ENCODE measurements at regions not wholly inside any gene's neighbourhood (a gene's known extent, or its start where the extent isn't known, plus 50 kb on each side); places are given as distances from the start of the nearest gene placed in this dataset.
"Not testable (repeated sequence)": the region's sequence is repeated elsewhere in the genome, so short reads cannot be mapped to it uniquely, and the experiment has no call there.

DNA sequence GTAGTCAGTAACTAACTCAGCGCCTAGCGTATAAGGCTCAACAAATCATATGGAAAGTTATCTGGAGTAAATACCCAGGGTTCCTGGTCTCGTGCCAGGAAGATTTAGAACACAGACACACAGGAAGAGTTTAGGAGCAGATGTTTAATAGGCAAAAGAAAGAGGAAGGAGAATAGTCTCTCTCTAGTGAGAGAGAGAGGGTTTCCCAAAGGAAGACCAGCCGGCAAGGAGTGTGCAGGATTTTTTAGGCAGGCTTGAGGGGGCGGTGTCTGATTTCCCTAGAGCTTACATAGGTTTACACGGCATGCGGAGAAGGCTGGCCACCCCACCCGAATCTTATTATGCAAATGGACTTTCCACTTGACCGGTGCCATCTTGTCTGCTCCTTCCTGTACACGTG lies 284.0 kb upstream of the FRG1 start:
- DNase-seq: no peak

DNA sequence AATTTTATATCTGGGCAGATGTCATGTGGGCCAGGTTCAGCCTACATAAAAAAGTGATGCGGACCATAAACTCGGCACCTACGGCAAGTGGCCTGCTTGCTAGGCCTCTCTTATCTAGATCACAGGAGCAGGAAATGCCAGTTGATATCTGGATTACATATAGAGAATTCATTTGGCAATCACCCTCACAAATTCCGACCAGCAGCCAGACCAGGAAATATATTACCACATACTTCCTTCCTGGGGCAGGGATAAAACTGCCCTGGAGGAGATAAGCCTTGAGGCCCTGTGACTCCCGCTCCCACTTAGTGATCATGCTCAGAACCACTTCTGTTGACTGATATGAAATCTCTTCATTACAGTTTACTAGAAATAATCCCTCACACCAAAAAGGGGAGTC lies 282.4 kb upstream of the FRG1 start:
- not testable (repeated sequence) for DNase-seq

DNA sequence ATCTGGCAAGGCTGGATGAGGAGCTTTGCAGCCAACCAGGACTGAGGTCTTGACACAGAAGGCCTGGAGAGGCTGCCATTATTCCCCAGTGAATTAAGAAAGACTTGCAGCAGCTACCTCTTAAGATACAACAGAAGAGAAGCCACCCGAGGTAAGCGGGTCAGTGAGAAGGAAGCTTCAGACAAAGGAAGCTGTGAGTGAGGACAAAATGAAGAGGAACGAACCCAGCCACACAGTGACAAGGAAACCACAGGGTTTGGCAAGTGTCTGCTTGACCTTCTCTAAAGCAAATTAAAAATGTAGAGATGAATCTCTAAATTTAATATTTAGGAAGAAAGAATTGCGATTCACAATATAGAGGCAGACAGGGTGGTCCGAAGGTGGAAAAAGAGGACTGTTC lies 281.8 kb upstream of the FRG1 start:
- DNase-seq: not testable (repeated sequence)

DNA sequence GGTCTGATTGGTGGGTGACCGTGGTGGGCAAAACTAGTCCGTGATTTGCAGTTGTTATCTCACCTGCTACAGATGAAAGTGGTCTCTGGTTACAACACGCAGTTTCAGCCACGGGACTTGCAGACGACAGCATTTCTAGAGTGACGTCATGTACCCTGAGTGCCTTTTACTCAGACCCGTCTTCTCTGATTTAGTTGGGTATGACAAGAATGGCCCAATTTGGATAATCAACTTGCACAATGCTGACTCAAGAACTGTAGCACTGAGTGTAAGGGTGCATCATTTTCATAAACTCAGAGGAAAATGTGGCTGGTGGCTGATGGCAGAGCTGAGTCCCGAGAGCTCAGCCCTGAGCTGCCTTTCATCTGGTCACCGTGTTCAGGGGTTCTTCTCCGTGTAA lies 281.4 kb upstream of the FRG1 start:
- DNase-seq: no peak

DNA sequence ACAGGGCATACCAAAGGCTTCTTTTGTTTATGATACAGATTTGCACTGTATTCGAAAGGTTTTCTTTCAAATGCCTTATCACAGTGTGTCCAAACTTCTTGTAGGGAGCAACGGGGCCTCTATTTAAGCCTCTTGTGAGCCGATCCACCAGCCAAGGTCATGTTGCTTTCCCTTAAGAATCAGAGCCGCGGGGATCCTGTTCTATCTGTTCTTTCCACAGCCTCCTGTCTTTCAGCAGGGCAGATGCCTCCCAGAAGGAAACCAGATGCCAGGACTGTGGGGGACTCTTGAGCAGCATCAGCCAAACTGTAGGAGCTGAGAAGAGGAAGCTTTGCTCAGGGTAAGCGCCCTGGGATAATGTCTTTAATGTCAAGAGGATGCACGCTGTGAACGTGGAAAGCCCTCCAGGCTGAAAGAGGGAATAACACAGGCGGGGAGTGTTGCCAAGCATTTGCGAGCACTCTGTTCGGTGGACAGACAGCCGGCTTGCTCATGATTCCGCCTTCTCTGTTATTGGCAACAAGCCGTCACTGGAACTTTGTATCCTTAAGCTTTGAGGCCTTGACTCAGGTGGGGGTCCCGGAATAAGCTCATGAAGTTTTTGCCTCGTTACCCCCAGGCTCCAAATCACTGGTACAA lies 279.8 kb upstream of the FRG1 start:
- DNase-seq: no peak

DNA sequence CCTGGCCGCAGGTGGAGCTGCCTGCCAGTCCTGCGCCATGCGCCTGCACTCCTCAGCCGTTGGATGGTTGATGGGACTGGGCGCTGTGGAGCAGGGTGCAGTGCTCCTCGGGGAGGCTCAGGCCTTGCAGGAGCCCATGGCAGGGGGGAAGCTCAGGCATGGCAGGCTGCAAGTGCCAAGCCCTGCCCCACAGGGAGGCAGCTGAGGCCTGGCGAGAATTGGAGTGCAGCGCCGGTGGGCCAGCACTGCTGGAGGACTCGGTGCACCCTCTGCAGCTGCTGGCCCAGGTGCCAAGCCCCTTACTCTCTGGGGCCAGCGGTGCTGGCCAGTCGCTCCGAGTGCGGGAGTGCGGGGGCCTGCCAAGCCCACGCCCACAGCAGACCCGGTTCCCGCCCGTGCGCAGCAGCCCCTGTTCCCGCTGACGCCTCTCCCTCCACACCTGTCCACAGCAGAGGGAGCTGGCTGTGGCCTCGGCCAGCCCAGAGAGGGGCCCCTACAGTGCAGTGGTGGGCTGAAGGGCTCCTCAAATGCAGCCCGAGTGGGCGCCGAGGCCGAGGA lies 275.9 kb upstream of the FRG1 start:
- no peak for DNase-seq

DNA sequence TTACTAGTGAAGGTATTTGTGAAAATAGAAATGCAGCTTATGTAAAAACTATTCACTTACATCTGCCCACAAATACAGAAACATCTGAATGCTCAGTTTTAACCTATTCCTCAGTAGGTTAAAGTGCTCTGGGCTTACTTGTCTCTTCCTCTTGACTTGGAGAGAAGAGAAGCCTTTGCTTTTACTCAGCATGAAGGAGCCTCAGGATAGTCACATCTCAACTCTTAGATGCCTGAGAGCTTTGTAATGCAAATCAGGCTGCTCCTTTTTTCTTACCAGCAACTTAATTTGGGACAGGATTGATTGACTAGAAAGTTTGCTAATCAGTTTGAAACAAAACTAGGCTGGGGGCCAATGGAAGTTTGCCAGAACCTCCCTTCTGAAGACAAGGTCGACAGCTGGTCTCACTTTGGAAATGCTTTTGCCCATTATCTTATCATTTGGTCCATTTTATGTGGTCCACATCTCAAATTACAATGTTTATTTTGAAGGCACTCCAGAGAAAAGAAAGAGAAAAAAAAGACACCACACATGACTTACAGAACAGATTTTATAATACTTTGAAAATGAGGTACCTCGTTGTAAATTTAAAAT lies 274.9 kb upstream of the FRG1 start:
- DNase-seq: not testable (repeated sequence)

DNA sequence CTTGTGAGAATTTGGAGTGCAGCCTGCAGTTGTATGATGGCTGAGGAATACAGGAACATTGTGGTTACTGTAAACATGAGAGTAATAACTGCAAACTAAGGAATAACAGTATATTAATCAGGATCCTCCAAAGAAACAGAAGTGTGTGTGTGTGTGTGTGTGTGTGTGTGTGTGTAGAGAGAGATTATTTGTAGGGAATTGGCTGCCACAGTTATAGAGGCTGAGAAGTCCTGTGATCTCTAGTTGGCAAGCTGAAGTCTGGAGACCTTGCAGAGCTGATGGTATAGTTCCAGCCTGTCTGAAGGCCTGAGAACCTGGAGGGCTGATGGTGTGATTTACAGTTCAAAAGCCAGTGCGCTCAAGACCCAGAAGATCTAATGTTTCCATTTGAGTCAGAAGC lies 273.3 kb upstream of the FRG1 start:
- DNase-seq: not testable (repeated sequence)

DNA sequence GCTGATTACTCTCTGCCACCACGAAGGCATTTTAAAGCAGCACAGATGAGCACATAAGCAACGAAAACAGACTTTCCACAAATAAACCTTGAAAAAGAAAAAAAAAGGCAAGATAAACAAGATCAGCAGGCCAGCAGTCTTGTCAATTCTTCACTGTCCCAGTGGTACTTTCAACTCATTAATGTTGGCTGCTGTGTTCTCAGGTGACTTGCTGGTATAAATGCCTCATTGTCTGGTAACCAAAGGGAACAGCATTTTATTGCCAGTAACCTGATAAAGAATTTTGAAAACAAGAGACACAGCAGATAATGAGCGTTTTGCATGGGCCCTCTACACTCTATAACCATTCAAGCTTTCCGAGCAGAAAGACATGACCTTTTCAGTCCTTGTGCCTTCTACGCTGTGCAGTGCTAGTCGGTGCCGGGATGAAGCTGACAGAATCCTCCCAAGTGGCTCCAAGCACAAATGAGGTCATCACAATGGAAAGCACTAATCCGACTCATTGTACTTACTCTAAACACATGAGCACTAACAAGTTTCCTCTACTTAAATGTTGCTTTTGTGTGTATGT lies 242.9 kb upstream of the FRG1 start:
- not testable (repeated sequence) for DNase-seq

DNA sequence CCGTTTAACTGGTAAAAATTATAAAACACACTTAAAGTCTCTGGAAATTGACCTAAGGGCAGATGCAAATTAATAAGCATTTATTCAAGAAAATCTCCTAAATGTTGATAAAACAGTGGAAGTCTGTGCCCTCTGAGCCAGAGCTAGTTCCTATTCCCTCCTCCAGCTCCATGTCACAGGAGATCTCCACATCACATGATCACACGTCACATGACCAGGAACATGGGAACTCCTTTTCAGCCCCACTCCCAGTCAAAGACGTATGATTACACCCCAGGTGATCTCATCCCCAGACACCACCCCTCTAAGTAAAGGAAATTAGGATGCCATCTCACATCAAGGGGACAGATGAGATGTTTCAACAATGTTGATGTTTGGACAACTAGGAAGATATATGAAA lies 237.7 kb upstream of the FRG1 start:
- not testable (repeated sequence) for DNase-seq

DNA sequence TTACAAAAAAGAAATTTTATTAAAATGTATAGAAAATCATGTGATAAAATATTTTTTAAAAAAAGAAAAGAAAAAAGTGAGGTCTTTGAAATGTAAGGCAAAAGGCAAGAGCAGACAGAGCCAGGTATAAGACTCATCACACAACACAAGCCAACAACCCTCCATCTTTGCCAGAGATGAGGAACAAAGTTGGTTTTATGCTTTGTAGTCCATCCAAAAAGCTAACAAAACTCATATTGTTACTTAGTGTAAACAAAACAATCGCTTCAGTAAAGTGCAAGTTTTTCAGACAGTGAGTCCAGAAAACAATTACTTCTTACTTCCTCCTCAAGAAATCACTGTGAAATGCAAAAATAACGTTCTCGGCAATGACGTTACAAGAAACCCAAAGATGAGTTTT lies 233.9 kb upstream of the FRG1 start:
- not testable (repeated sequence) for DNase-seq

DNA sequence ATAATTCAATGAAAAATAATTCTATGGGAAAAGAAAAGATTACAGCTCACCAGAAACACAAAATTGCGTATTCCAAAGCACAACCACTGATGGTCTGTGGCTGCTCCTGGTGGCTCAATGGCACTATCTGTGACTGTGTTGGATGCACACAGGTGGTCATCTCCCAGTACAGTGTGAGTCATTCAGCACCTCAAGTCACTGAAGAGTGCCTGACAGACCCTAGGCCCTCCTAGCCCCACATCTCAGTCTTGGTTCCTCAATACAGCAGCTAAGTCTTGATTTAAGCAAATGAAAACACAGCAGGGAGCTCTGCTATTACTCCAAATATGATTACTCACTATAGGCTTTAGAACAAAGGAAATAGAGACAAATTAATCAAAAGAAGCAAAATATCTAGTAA lies 233.4 kb upstream of the FRG1 start:
- not testable (repeated sequence) for DNase-seq

DNA sequence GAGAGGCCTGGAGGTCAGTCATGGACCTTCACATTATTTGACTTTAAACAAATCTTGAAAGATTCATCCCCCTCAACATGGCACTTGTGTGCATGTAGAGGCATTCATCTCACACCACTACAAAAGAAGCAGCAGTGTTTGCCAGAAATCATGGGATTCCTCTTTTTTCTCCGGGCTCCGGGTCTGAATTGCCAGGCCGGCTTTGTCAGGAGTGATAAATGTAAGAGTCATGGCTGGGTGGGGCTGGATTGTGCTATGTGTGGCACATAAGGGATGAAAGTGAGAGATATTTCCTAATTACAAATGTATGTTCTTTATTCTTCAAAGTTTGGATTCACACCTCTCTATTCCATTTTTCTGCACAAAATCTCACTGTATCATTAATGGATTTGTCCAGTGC lies 228.7 kb upstream of the FRG1 start:
- DNase-seq: not testable (repeated sequence)

DNA sequence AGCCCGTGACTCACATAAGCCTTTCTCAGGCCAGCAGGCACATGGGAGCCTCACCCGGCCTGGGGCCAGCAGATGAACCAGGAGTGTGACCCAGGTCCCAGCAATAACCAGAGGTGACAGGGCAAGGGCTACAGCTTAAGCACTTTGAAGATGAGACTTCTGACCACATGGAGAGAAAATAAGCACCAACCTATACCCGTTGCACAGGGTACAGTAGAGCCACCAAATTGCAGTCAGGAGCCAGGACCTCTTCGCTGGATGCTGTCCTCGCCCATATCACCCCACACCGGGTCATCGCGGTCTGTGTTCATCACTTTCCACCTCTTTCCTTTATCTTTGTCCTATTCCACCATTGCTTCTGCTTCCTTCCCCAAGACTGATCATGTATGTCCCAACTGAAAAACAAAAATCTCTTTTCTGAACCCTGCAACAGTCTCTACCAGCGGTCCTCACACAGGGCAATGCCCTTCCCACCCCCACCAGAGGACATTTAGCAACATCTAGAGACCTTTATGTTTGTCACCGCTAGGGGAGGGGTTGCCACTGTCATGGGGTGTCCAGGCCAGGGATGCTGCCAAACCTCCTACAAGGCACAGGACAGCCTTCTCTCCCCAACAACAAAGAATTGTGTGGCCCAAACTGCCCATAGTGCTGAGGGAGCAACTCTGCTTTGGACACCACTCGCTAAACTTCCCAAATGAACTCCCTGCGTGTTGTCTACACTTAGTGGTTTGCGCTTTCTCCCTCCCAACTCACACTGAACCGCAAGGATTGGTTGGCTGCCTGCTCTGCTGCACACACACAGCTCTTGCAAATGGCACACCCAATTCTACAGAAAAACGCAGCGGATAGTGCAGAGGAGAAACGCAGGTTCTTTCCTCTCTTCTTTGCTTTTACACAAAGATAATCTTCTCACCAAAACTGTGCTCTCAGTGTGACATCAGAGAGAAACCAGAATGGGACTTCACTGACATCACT lies 219.4 kb upstream of the FRG1 start:
- DNase-seq: not testable (repeated sequence)

DNA sequence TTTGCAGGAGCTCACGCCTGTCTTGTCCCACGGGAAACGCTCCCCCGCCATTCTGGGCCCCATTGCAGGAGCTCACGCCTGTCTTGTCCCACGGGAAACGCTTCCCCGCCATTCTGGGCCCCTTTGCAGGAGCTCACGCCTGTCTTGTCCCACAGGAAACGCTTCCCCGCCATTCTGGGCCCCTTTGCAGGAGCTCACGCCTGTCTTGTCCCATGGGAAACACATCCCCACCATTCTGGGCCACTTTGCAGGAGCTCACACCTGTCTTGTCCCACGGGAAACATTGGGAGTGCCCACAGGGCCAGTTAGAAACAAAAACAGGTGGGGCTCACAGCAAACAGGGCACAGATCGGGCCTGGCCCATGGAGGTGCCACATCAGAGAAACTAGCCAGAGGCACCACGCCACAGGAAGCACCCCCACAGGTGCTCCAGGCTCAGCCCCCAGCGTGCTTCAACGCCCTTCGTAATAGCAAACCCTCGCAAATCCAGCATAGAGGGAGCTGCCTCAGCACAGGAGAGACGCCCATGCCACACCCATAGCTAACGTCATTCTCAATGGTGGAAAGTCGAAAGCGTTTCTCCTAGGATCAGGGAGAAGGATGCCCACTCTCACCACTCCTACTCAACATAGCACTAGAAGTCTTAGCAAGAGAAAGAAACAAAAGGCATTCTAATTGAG lies 218.2 kb upstream of the FRG1 start:
- peak; percentile 13 for DNase-seq

DNA sequence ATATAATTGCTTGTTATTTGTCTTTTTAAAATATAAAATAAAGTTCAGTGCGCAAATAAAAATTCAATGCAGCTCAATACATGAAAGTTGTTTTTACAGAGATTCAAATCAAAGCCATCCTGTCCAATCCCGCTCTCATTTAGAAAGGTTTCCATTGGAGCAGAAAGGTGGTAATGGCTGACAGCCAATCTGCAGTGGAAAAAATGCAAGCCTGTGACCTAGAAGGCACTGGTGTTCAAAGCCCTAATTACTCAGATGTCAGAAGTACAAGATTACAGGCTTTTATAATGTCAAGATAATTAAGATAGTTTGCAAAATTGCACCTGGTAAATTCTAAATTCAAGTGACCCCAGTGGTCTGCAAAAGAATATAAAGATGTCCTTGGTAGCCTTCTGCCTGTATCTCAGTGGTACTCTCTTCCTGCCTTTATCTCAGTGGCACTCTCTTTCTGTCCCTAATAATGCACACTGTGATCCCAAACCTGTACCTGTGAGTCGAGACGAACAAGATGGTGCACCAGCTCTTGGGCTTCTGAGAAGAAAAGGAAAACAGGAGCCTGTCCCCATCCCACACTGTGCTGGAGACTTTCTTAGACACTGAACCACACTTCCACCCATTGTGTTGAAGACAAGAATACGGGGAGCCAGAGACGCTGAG lies 212.6 kb upstream of the FRG1 start:
- DNase-seq: not testable (repeated sequence)

DNA sequence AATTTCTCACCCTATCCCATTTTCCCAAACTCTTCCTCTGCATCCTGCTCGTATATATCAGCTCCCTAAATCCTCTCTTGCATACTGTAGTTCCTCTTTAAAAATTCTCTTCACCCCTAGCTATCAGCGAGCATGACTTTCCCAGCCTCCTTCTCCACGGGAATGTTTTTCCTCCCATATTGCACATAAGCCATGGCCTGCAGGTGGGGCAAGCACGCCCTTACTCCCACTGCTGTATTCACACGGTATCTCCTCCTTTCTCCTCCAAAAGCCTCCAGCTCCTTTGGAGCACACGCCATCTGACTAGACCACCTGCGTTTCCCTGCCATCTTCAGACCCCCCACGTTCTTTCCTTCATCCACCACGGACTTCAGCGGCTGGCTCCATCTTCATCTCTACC lies 208.7 kb upstream of the FRG1 start:
- DNase-seq: not testable (repeated sequence)

DNA sequence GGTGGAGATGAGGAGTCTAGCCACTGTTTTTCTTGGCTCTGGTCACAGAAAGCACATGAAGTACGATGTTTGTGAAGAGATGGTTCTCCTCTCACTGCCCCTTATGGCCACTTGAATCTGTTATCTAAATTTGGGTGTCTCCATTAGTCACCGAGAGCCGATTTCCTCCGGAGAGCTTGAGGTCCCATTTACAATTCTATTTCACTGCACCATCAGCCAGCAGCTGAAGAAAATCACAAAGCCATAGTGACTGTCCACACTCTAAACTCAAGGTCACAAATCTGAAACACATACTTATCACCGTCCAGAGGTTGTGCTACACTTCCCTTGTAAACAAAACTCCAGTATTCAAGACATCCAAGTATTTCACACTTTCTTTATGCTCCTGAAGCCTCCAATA lies 207.2 kb upstream of the FRG1 start:
- DNase-seq: not testable (repeated sequence)

DNA sequence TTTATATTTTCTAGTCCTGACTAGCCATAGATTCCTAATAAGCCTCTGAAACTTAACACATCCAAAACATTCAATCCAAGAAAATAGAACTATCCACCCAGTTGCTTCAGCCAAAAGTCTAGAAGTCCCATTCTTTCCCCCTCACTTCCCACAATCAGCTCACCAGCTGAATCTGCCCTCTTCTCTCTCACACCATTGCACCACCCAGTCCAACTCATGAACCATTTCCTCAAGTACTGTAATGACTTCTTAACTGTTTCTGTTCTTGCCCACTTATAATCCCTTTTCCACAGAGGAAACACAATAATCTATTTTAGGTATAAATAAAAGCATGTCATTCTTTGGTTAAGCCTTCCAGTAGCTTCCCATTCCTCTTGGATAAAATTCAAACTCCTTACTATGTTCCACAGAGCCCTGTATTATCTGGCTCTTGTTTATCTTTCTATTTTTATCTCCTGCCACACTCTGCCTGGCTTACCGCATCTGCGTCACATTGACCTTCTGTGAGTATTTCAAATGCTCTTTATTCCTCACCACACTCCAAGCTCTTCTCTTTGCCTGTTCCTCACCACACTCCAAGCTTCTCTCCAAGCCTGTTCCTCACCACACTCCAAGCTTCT lies 205.9 kb upstream of the FRG1 start:
- not testable (repeated sequence) for DNase-seq

DNA sequence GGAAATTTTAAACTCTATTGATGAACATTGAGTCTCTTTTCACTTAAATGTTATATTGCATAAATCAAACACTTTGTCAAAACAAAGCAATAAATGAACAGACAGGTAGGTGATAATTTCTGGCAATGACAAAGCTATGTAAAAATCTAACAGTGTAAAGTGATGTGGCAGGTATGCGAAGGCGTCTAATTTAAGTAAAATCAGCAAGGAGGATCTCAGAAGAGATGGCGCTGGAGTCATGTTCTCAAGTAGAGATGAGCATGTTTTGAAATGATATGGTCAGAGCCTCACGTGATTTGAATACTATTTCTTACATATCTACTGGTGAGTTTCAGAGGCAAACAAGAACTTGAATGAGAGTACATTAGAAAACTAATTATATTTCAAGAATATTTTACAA lies 204.0 kb upstream of the FRG1 start:
- DNase-seq: not testable (repeated sequence)

DNA sequence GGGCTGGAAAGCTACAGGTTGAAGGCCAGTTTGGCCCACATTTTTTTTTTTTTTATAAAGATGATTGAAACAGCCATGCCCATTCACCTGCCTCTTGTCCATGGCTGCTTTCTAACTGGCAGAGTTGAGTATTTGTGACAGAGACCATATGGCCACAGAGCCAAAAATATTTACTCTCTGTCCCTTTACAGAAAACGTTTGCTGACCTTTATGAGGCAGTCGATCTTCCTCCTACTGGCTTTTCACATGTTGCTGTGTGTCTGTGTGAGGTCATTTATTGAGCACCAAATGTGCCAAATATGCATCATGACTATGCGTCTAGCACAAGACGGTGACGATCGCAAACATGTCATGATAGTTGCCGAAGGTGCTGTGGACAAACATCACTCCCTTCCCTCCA lies 200.6 kb upstream of the FRG1 start:
- not testable (repeated sequence) for DNase-seq

Measured in stimulated activated CD4-positive, alpha-beta T cell treated with anti-CD3 and anti-CD28 coated beads, Interleukin-1b, Interleukin-23, amount 100 ng/mL, for 48 hours (primary cell).